HG02943 (cell line): ENCODE measurements at regions not wholly inside any gene's neighbourhood (a gene's known extent, or its start where the extent isn't known, plus 50 kb on each side); places are given as distances from the start of the nearest gene placed in this dataset.

Experiments
- ATAC-seq: cut with Tn5 transposase; IDR thresholded peaks from one replicate; pipeline ENCODE4 v1.9.1; 2021; ENCODE audit warnings: mild to moderate bottlenecking, low read depth, moderate library complexity; ENCODE audit not compliant: unreplicated experiment

DNA sequence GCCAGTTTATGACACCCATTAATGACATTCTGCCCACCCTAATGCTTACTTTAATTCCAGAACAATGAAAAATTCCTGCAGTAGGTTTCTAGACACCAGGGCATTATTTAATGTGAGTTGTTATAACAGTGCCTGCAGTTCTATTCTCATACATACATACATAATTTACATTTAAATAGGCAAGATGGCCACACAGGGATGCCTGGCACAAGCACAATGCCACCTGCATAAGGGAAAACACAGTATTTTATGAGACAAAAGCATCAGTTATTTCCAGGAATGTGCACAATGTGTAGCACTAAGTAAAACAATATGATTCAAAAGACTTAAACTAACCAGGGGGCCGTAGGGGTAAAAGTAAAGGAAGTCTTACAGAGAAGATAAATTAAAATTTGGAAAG, 243.9 kb upstream of the SPRY2 start:
- no peak for ATAC-seq

DNA sequence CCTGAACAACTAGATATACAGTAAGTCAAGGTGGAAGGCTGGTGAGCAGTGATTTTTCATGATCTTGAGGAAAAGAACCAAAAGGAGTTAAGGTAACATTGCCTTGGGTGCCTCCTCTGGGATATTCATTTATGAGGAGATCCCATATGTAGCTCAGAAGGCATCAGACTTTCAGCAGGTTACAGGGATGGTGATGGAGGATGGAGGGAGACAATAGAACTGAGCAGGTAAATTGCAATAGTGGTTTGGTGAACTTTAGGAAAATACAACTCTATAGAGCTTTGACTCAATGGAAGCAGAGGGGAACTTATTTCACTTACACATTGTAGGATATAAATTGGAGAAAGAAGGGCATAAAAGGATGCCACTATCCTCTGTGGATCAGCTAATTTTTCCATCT, 243.4 kb upstream of the SPRY2 start:
- ATAC-seq, result no peak

DNA sequence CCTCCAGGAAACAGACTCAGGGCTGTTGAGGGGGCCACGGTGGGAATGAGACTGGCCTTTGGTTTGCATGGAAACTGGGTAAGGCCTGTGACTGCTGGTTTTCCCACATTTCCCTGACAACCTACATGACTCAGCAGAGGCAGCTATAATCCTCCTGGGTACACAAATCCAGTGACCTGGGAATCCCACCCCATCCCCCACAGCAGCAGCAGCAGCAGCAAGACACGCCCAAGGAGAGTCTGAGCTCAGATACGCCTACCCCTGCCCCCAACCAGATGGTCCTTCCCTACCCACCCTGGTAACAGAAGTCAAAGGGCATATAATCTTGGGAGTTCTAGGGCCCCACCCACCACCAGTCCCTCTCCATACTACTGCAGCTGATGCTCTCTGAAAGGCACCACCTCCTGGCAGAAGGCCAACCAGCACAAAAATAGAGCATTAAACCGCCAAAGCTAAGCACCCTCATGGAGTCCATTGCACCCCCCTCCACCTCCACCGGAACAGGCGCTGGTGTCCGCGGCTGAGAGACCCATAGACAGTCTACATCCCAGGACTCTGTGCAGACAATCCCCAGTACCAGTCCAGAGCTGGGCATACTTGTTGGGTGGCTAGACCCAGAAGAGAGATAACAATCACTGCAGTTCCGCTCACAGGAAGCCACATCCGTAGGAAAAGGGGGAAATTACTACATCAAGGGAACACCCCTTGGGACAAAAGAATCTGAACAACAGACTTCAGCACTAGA, 237.2 kb upstream of the SPRY2 start:
- ATAC-seq, result no peak

DNA sequence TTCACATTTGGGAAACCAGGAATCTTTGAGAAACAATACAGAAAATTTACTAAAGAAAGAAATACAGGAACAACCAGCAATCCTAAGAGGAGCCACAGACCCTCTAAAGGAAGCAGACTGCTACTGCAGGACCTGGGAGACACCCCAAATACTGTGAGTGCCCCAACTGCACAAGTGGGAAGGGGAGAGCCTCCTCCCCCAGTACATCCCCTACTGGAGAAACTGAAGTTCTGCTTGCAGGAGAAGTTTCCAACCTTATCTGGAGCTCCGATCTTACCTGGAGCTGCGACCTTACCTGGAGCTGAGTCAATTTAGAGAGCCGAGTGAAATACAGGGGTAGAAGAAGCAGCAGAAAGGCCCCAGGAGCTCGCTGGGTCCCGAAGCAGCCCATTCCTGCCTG, 236.4 kb upstream of the SPRY2 start:
- ATAC-seq, result no peak

DNA sequence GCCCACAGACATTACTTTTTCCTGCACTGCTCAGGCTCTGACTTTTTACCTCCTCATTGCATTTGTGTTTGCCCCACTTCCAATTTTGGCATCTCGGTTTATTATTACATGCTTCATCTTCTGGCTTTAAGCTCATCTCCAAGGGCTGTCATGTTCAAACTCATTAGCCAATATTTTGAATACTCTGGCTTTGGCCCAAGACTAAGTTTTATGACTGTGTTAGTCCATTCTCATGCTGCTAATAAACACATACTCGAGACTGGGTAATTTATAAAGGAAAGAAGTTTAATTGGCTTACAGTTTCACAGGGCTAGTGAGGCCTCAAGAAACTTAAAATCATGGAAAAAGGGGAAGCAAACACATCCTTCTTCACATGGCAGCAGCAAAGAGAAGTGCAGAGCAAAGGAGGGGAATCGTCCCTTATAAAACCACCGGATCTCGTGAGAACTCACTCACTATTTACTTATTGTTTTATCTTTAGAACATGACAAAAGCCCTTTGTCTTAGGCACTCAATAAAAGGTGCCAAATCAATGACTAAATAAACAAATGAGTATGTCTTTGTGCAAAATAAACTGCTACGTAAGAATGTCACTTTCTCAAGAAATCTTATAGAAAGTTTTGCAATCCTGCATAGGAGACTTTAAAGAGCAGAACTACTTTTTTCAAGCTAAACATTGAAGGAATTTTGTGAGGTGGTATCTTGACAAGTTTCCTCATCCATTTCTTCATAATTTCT, 233.4 kb upstream of the SPRY2 start:
- ATAC-seq, result no peak

DNA sequence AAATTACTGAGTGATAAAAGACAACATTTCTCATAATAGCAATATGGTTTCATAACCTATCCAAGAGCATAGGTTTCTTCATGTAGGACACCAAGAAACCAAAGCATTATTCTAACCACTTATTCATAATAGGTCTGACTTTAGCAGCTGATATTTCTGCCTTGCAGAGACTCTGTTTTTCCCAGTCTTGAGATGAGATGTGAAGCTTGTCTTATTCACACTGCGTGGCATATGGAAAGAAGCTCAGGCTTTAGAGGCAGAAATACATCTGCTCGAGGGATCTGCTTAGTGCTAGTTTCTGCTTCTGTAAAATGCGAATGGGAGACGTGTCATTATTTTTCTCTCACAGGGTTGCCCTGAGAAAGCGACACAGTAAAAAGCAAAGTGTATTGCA, 232.0 kb upstream of the SPRY2 start:
- no peak for ATAC-seq

DNA sequence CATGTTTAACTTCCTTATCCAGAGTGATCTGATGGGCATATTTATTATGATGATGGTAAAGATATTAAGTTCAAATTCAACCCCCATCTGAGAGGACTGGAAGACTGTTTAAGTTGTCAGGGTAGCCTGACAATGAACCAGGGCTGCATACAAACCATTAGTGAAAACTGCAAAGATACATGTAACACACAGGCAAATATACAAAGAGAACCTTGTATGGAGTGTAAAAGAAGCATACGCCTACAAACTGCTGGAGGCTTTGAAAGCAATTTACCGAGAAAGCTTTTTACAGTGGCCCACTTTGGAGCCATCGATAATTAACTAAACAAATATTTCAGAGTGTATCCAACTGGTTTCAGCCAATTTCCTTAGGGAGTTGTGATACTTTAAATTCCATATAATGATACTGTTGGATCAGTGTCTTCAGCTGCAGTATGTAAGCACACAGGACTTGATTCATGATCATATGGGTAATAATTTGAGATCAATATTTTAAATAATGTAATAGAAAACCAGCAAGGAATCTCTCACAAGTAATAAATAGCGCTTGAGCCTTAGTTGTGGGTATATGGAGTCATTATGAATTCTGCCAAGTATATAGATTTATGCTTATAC, 231.5 kb upstream of the SPRY2 start:
- no peak for ATAC-seq

DNA sequence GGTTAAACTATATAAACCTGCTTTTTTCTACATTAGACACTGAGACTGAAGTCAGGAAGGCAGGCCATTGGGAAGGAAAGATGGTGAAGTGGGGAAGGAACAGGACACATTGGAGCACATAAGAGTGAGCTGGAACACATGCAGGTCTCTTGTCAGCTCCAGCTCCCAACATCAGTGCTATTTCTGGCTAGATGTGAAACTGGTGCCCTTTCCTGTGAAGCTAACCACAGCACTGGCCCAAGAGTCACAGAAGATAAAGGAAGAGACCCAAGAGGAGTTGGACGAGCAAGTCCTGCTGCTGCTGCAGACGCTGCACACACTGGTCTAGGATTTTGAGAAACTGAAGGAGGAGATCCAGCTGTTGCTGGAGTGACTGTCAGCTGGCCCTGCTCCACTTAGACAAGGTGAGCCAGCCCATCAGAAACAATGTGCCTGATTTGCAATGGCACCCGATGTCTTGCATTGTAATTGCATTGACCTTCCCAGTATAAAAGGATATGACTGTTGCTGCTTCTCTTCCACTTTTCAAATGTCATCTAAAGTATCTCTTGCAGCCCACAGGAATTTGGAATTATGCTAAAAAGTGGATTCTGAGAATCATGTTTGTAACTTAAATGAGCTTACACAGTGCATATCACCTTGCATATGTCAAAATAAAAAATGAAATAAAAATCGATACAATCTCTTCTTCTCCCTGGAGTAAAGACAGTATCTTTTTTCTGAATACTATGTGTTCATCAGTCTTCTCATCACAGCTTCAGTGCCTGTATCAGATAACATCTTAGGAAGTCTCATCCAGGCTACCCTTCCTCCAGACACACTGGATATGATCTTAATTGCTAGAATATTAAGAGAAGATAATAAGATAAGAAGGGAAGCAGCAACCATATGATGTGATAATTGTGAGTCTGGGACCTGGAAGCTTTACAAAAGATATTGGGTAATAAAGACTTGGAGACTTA, 230.7 kb upstream of the SPRY2 start:
- ATAC-seq, result no peak

DNA sequence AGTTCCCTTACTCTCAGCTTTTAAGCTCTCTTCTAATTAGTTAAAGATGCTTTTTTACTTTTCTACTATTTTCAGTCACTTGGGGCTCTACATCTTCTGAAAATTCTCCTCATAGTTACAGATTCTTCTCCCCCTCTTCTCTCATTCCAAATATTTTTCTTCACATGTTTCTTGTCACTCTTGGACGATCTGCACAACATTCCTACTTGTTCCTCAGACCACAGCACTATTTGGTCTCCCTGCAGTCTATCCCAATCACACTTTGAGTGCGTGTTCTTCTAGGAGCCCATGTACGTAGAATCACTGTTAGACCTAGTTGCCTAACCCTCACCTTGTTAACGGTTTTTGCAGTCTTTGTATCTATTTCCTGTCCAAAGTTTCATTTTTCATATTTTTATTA, 222.5 kb upstream of the SPRY2 start:
- no peak for ATAC-seq

DNA sequence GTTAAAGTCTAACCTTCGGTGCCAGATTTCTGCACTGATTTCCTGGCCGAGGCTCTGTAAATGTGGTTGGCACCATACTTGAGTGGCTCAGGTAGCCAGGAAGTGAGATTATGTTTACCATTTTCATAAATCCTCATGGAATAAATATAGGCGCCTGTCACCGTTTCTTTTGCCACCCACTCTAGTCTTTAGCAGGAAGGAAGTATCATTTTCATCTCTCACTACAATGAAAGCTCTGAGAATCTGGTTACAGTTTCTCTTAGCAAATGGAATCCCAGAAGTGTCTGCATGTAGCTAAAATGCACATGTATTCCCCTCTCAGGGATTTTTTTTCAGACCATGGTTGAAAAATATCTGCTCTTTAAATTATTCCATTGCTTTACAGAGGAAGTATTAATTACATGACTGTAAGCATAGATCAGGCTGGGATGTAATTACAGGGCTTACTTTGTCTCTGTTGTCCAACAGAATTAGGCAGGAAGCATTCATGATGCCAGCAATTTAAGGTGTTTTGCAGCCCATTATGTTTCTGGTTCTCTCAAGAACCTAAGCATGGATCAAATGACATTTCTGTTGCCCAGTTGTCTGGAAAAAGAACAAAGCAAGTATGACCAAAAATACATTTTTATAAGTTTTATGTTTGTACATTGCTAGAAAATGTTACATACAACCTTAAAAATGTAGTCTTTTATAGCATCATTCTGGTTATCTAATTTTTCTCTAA, 221.7 kb upstream of the SPRY2 start:
- no peak for ATAC-seq

DNA sequence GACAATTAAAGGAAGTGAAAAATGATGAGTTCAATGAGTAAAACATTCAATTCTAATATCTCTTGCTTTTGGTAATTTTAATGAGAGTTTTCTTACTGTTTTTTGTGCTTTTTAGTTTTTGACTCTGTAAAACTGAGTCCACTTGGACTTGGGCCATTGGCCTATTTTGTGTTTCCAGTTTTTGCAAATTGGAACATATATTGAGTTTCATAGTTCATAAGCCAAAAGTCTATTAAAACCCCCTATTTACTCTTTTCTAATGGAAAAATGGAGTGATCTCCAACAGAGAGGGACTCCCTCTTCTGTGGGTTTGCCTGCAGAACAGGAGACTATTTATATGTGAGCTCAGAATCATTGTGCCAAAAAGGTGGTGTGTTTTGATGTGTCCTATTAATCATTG, 219.7 kb upstream of the SPRY2 start:
- no peak for ATAC-seq

DNA sequence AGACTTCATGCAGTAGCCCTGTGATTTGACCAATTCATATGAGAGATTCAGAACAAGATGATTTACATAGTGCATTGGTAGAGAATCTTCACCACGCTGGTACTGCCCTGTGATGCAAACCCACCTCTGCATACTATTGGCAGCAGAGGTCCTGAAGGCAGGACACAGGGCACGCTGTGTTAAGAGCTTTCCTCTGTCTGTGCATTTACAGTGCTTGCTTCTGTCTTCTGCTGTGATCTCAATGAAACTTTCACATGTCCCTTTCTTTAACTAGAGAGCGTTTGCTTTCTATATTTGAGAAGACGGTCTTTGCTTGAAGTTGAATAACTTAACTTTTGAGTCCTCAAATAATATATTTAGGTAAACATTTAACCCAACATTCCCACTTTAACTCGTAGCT, 219.0 kb upstream of the SPRY2 start:
- no peak for ATAC-seq

DNA sequence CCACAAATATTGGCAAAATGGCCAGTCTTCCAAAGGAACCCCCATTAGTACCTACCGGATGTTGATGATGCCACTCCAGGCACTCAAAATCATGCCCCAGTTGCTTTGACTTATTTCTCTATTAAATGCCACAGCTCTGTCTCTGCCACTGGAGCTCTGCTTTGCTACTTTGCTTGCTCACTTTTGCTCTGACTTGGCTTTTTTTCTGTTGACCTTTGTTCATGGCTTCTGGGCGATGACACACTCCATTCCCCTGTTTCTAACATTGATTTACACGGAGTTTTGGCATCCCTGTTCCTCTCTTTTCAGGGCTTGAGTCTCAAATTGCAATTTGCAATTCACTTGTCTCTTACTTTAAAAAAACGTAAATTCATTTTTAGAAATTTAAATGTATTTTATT, 217.1 kb upstream of the SPRY2 start:
- no peak for ATAC-seq

DNA sequence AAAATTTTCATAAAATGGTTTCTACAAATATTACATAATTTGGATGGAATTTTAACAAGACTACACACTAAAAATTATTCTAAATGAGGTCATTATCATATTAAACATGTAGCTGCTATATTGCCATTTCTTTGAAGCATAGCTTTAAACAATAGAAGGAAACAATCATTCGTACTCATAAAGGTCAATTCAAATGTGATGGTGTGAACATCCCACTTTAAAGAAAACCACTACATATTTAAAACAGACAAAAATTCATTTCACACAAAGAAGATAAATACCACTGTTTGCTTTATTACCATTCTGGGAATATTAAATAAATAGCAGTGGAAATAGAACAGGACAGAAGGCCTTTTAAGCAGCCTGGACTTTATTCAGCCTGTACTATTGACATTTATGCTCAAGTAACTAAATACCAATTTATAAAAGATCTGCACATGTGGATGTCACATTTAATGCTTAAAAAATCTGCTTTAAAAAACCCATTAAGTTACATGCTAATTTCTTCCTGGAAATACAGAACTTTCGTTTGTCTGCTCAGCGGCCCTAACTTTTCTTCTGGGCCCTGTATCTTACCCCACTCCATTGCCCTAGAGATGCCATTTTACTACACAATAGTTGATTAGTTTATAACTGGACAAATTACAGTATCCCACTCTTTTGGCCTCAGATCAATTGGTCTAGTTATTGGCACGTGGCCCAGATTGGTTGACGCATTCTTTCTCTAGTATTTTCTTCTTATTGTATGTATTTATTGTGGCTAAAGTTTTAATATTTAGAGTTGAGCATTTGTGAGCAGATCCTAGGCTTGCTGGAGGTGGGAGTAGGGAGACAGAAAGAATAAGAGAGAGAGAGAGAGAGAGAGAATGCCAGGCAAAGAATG, 215.1 kb upstream of the SPRY2 start:
- no peak for ATAC-seq

DNA sequence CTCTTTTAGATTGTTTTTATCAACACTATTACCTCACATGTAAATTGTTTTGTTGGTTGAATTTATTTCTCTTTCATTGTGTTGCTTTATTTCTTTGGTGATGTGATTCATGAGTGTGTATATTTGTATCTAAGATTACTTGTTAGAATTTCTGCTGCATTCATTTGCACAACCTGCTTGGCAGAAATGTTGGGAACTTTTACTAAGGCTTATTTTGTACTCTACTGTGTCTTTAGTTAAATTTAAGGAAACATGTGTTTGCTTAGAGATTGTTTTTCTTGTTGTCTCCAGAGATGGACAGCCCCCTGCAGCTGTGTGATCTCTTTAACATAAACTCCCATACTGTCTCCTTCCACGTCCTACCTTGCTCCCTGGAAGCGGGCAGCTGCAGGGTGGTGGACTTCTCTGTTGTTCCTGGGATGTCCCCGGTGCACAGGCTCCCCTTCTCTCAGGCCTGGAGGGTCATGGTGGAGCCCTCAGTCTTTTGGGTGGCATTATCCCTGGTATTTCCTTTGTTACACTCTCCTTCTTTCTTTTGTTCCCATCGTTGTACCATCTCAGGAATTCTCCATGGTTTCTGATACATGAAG, 212.0 kb upstream of the SPRY2 start:
- no peak for ATAC-seq

DNA sequence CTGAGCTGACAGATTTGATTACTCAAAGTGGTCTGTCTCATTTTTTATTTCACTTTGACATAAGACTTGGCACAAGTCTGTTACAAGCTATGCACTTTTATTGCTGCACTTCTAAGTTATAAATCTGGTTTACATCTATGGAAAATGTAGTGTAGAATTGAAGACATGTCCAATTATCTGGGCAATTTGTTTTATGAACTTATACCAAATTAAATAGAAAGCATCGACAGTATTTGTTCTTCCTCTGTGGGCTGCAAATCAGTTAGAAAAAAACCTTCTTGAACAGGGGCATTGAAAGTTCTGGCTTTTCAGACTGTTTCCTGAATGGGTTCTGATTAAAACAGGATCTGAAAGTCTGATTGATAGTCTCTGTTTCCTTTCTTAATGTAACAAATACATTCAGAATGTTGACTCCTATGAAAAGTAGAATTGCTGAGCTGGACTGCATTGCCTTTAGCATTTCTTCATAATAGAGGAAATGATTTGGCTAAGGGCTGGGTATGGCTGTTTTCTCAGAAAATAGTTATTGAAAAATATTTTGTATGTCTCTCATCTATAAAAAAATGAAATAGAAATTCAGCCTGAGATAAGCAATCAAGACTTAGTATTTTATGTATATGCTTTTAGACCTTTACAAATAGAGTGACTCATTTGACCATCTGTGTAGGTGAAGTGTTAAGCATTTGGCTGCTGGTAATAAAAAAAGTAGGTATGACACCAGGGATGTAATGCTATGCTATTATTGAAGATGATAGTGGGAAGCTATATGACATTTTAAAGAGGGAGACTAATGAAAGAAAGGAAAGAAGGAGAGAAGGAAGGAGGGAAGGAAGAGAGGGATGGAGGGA, 210.9 kb upstream of the SPRY2 start:
- ATAC-seq, result no peak

DNA sequence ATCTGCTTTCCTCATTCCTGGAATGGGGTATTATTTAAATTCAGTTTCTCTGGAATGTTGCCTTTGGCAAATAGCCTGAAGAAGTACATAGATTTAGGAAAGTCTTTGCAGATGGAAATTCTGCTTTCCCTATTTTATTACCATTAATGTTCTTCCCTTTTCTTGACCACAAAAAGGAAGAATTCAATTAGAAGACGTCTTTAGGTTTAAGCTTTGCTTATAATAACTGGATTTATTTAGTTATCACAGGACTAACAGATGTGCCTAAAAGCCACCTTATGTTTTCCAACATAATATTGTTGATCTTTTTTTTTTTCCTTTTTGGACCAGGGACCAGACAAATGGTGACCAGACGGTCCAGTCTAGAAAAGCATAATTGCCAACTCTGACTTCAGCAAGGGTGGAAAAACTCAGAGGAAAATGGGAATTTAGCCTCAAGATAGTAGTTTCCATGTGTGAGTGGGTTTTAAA, 210.1 kb upstream of the SPRY2 start:
- ATAC-seq, result no peak

DNA sequence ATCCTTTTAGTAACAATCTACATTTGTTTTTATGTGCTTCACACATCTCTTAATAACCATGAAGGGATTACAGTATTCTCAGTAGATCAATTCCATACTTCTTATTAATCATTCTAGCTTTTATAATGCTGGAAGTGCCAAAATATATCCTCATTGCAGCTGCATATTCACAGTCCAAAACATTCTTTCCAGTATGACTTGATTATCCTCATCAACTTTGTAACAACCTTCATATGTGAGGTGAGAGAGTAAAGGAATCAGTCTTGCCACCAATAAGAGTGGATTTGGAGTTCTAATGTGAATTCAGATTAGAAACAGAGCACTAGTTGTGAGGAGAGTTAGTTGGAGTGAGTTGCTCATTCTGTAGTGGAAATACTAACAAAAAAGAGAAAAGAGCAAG, 208.0 kb upstream of the SPRY2 start:
- ATAC-seq, result no peak
